Endothelial cell of umbilical vein (primary cell): ENCODE measurements at regions not wholly inside any gene's neighbourhood (a gene's known extent, or its start where the extent isn't known, plus 50 kb on each side); places are given as distances from the start of the nearest gene placed in this dataset.

Source experiments
- BruUV-seq: library from RNA; stranded (reverse); fragments of 400-500 nt; replicated peaks from 2 replicates; lab custom pipeline; 2021; lab: Mats Ljungman, UMichigan
- CTCF ChIA-PET: fragments of 300-600, 350-600 bp; sonication (Branson Sonifier 250); formaldehyde crosslinking; loops from one replicate; lab custom pipeline; 2021; ENCODE audit warnings: antibody characterized with exemption, inconsistent platforms; lab: Charles Lee
- POLR2A ChIA-PET: fragments of 300-600, 350-600 bp; sonication (Branson Sonifier 250); formaldehyde crosslinking; loops from one replicate; lab custom pipeline; 2021; ENCODE audit warnings: antibody characterized with exemption, inconsistent platforms; lab: Charles Lee
- DNase-seq: peaks from one replicate; pipeline ENCODE4 v3.0.0-alpha.2; 2011; ENCODE audit warnings: low read depth, low spot score
- FAIRE-seq: peaks from 2 replicates; lab custom pipeline; 2011; peaks lifted over from hg19 to GRCh38; lab: Jason Lieb, UNC
- H2AFZ ChIP-seq: 2 replicates; pipeline ENCODE4 v1.6.0; 2012; ENCODE audit warnings: low read depth, low read length, control low read depth, inconsistent platforms
- H3K27ac ChIP-seq: 2 replicates; pipeline ENCODE4 v1.5.1; 2011; ENCODE audit warnings: low read depth, mild to moderate bottlenecking, control low read depth, low read length, moderate library complexity; ENCODE audit not compliant: insufficient read depth
- H3K27me3 ChIP-seq, 2 experiments: 2 replicates each; pipeline versions ENCODE4 v1.6.0 to v1.6.1; 2011; ENCODE audit warnings: low read length in 2 of 2, mixed read lengths in 1 of 2; ENCODE audit not compliant: control insufficient read depth in 2 of 2, insufficient read depth in 2 of 2
- H3K36me3 ChIP-seq, 2 experiments: 2 replicates in 1 of 2; 3 replicates in 1 of 2; pipeline ENCODE4 v1.5.1; 2011; ENCODE audit warnings: low read length in 2 of 2, mild to moderate bottlenecking in 1 of 2, moderate library complexity in 1 of 2; ENCODE audit not compliant: control insufficient read depth in 2 of 2, insufficient read depth in 2 of 2; ENCODE audit errors: extremely low read depth in 1 of 2
- H3K4me1 ChIP-seq: 3 replicates; pipeline ENCODE4 v1.5.1; 2011; ENCODE audit warnings: mild to moderate bottlenecking, low read length; ENCODE audit not compliant: control insufficient read depth, insufficient read depth; ENCODE audit errors: extremely low read depth
- H3K4me2 ChIP-seq: 2 replicates; pipeline ENCODE4 v1.6.1; 2011; ENCODE audit warnings: low read length, control low read depth, mixed read lengths; ENCODE audit not compliant: insufficient read depth
- H3K4me3 ChIP-seq, 3 experiments: fragments of 200-600 bp in 1 of 3; sonication (generic), shearing (Covaris generic) in 1 of 3; replicated peaks in 1 of 3; 2 replicates each; pipeline ENCODE4 v1.5.1; 2011 to 2016; ENCODE audit warnings: control low read depth in 3 of 3, low read length in 3 of 3, mild to moderate bottlenecking in 2 of 3, inconsistent platforms in 1 of 3, low read depth in 1 of 3, moderate library complexity in 1 of 3; ENCODE audit not compliant: insufficient read depth in 1 of 3
- H3K79me2 ChIP-seq: 2 replicates; pipeline ENCODE4 v1.6.0; 2012; ENCODE audit warnings: low read length, inconsistent platforms; ENCODE audit not compliant: control insufficient read depth, insufficient read depth
- H3K9ac ChIP-seq: replicated peaks from 2 replicates; pipeline ENCODE3; 2011; ENCODE audit warnings: low read length, control low read depth; ENCODE audit not compliant: insufficient read depth; ENCODE audit errors: extremely low read depth
- H3K9me1 ChIP-seq: replicated peaks from 3 replicates; pipeline ENCODE4 v1.6.0; 2011; ENCODE audit warnings: mild to moderate bottlenecking, low read length; ENCODE audit not compliant: control insufficient read depth, insufficient read depth; ENCODE audit errors: extremely low read depth
- H3K9me3 ChIP-seq: replicated peaks from 2 replicates; pipeline ENCODE4 v1.5.1; 2012; ENCODE audit warnings: low read length, inconsistent platforms; ENCODE audit not compliant: control insufficient read depth, insufficient read depth
- H4K20me1 ChIP-seq: replicated peaks from 2 replicates; pipeline ENCODE3; 2011; ENCODE audit warnings: mild to moderate bottlenecking, low read length; ENCODE audit not compliant: control insufficient read depth, insufficient read depth; ENCODE audit errors: extremely low read depth
- CTCF ChIP-seq, 2 donors: IDR thresholded peaks; 1 replicate in 1 of 2; 2 replicates in 1 of 2; pipeline ENCODE4 v1.5.1; 2011; ENCODE audit warnings: low read length in 2 of 2, mild to moderate bottlenecking in 2 of 2, moderate library complexity in 2 of 2, control low read depth in 1 of 2, inconsistent platforms in 1 of 2, low read depth in 1 of 2; ENCODE audit not compliant: insufficient read depth in 1 of 2; ENCODE audit errors: extremely low read depth in 1 of 2
- EZH2 ChIP-seq: IDR thresholded peaks from 2 replicates; pipeline ENCODE4 v1.6.1; 2012; ENCODE audit warnings: borderline replicate concordance, low read depth, mild to moderate bottlenecking, moderate library complexity, low read length, inconsistent platforms; ENCODE audit not compliant: severe bottlenecking
- FOS ChIP-seq: IDR thresholded peaks from 2 replicates; pipeline ENCODE4 v1.6.1; 2011; ENCODE audit warnings: mild to moderate bottlenecking, low read length, moderate library complexity, borderline replicate concordance; ENCODE audit not compliant: insufficient read depth
- GATA2 ChIP-seq: IDR thresholded peaks from 2 replicates; pipeline ENCODE4 v1.7.0; 2011; ENCODE audit warnings: low read depth, mild to moderate bottlenecking, moderate library complexity, mixed read lengths, low read length; ENCODE audit not compliant: insufficient read length, insufficient read depth
- JUN ChIP-seq: IDR thresholded peaks from 2 replicates; pipeline ENCODE4 v1.6.1; 2011; ENCODE audit warnings: borderline replicate concordance, low read depth; ENCODE audit not compliant: insufficient read length, insufficient read depth
- MAX ChIP-seq: IDR thresholded peaks from 2 replicates; pipeline ENCODE4 v1.6.1; 2011; ENCODE audit not compliant: insufficient read depth, insufficient read length
- MYC ChIP-seq: IDR thresholded peaks from one replicate; pipeline ENCODE4 v1.6.1; 2011; ENCODE audit warnings: mild to moderate bottlenecking, low read depth, low read length
- POLR2A ChIP-seq: IDR thresholded peaks from 2 replicates; pipeline ENCODE4 v1.6.1; 2012; ENCODE audit warnings: low read depth, mild to moderate bottlenecking, control low read depth, low read length
- POLR2AphosphoS5 ChIP-seq: IDR thresholded peaks from 2 replicates; pipeline ENCODE4 v1.6.1; 2012; ENCODE audit warnings: low read depth, mild to moderate bottlenecking, control low read depth, low read length, moderate library complexity; ENCODE audit not compliant: insufficient read depth
- dilution Hi-C: fragments of 300-500 bp; cut with MboI; formaldehyde crosslinking; loops from one replicate; pipeline ENCODE4 v1.15.0; 2019; ENCODE audit warnings: low sequenced_read_pairs; ENCODE audit not compliant: extremely low pct_ligation_motif_present
- intact Hi-C: fragments of 100-400 bp; cut with micrococcal nuclease; formaldehyde crosslinking; loops from one replicate; pipeline ENCODE4 v1.10.0; 2022

- Histone ChIP-seq H3K9ac (no peak overlapping the region), H4K20me1 (no peaks in the 10 kb centered on the region), H3K4me3 (no peak overlapping the region), H3K27me3 (no peaks in the 10 kb centered on the region), H3K27ac (no peak overlapping the region), H3K4me1 (peaks cover 17% of the 10 kb centered on the region), H2AFZ (no peak overlapping the region), H3K4me2 (no peak overlapping the region), H3K36me3 (no peaks in the 10 kb centered on the region), H3K79me2 (no peaks in the 10 kb centered on the region), H3K9me3 (no peaks in the 10 kb centered on the region), H3K9me1 (no peaks in the 10 kb centered on the region)
- TF ChIP-seq CTCF (IDR thresholded peaks at IDR 0.05; ENCODE audit: extremely low read depth in 1 of 2, insufficient read depth in 1 of 2, low read depth in 1 of 2, low read length in 2 of 2), result peak; percentile 72 to 81
- no peak for TF ChIP-seq JUN
- intact Hi-C loops (loop anchor here (1.0 to 2.0 kb wide), 3 partner anchors 34 to 732 kb away; no protein-coding TSS in a partner anchor), dilution Hi-C loops (no loop called here)
- CTCF ChIA-PET, result interaction anchor here (0.7 to 4.3 kb wide), 21 partner anchors 9 to 959 kb away, joined by 3 to 64 read pairs (median 5); no protein-coding TSS in a partner anchor
- peak; percentile 39 for DNase-seq
- no TSS peak for BruUV-seq
- POLR2A ChIA-PET, result no interaction called here
- peak; percentile 76 for FAIRE-seq
These were observed 90.4 kb upstream of the SLC35G4 start for GRCh38 chr18:11518788-11519685.

- Histone ChIP-seq H3K9me1 (no peaks in the 10 kb centered on the region), H3K9me3 (no peaks in the 10 kb centered on the region), H3K4me1 (peaks cover 4% of the 10 kb centered on the region), H3K9ac (no peak overlapping the region), H3K4me2 (no peak overlapping the region), H3K27me3 (no peaks in the 10 kb centered on the region), H3K4me3 (no peak overlapping the region), H3K27ac (no peak overlapping the region), H4K20me1 (no peaks in the 10 kb centered on the region), H3K36me3 (no peaks in the 10 kb centered on the region), H2AFZ (no peak overlapping the region), H3K79me2 (no peaks in the 10 kb centered on the region)
- FAIRE-seq, result no peak
- dilution Hi-C loops (no loop called here), intact Hi-C loops (loop anchor here (2.0 kb wide), 1 partner anchor 35 kb away; no protein-coding TSS in a partner anchor)
- TF ChIP-seq EZH2 (no peak), POLR2AphosphoS5 (no peak), MYC (no peak), JUN (no peak), POLR2A (no peak), MAX (no peak), FOS (no peak), GATA2 (no peak), CTCF (IDR thresholded peaks at IDR 0.05; ENCODE audit: extremely low read depth in 1 of 2, insufficient read depth in 1 of 2, low read depth in 1 of 2, low read length in 2 of 2) (no peak)
- ChIA-PET POLR2A (no interaction called here), CTCF (interaction anchor here (2.0 to 4.3 kb wide), 5 partner anchors 10 to 206 kb away, joined by 6 to 64 read pairs (median 28); no protein-coding TSS in a partner anchor)
- no peak for DNase-seq
- BruUV-seq, result no TSS peak
These were observed 91.7 kb upstream of the SLC35G4 start for GRCh38 chr18:11517704-11518103.
